SK-N-SH treated with all-trans-retinoic acid at 6 μM for 48 hours (cell line): ENCODE measurements at regions not wholly inside any gene's neighbourhood (a gene's known extent, or its start where the extent isn't known, plus 50 kb on each side); places are given as distances from the start of the nearest gene placed in this dataset.

Experiments used
- ATAC-seq: fragments of 200-7000 bp; cut with Tn5 transposase; 3 replicates; pipeline ENCODE4 v1.9.1; 2020; ENCODE audit warnings: mild to moderate bottlenecking, moderate library complexity
- ARNTL ChIP-seq: fragments of 450-650 bp; formaldehyde crosslinking; IDR thresholded peaks from 2 replicates; pipeline ENCODE4 v1.5.0; 2020; ENCODE audit warnings: low read depth, mild to moderate bottlenecking, moderate library complexity, borderline replicate concordance
- BACH2 ChIP-seq: fragments of 250-450 bp; sonication (Bioruptor Pico); IDR thresholded peaks from 2 replicates; pipeline ENCODE4 v1.9.0; 2021; ENCODE audit warnings: mild to moderate bottlenecking, borderline replicate concordance
- CREB5 ChIP-seq: fragments of 250-450 bp; sonication (Bioruptor Pico); IDR thresholded peaks from 2 replicates; pipeline ENCODE4 v1.5.1; 2020; ENCODE audit warnings: low read depth, mild to moderate bottlenecking, moderate library complexity
- CSDC2 ChIP-seq: fragments of 250-450 bp; sonication (Bioruptor Pico); IDR thresholded peaks from 2 replicates; pipeline ENCODE4 v1.5.0; 2020; ENCODE audit warnings: mild to moderate bottlenecking, moderate library complexity
- CSRNP3 ChIP-seq: fragments of 250-450 bp; sonication (Bioruptor Pico); IDR thresholded peaks from 2 replicates; pipeline ENCODE4 v1.5.1; 2021; ENCODE audit warnings: mild to moderate bottlenecking, moderate library complexity
- ESRRG ChIP-seq: fragments of 250-450 bp; sonication (Bioruptor Pico); IDR thresholded peaks from 2 replicates; pipeline ENCODE4 v1.6.1; 2021; ENCODE audit warnings: mild to moderate bottlenecking
- GLIS3 ChIP-seq: fragments of 250-450 bp; sonication (Bioruptor Pico); IDR thresholded peaks from 2 replicates; pipeline ENCODE4 v1.5.0; 2020; ENCODE audit warnings: mild to moderate bottlenecking, moderate library complexity
- ISL1 ChIP-seq: fragments of 250-450 bp; sonication (Bioruptor Pico); IDR thresholded peaks from 2 replicates; pipeline ENCODE4 v2.1.2; 2022; ENCODE audit warnings: mild to moderate bottlenecking, moderate library complexity
- OSR1 ChIP-seq: fragments of 250-450 bp; sonication (Bioruptor Pico); IDR thresholded peaks from 2 replicates; pipeline ENCODE4 v1.8.0; 2022; ENCODE audit warnings: moderate library complexity, mild to moderate bottlenecking, inconsistent platforms
- PATZ1 ChIP-seq: fragments of 250-450 bp; sonication (Bioruptor Pico); IDR thresholded peaks from 2 replicates; pipeline ENCODE4 v1.8.0; 2020; ENCODE audit warnings: mild to moderate bottlenecking, moderate library complexity, borderline replicate concordance
- PPARA ChIP-seq: fragments of 250-450 bp; sonication (Bioruptor Pico); IDR thresholded peaks from 2 replicates; pipeline ENCODE4 v1.5.0; 2020; ENCODE audit warnings: mild to moderate bottlenecking, borderline replicate concordance
- RARB ChIP-seq: fragments of 250-450 bp; sonication (Bioruptor Pico); IDR thresholded peaks from 2 replicates; pipeline ENCODE4 v1.8.0; 2021; ENCODE audit warnings: mild to moderate bottlenecking, moderate library complexity
- SNAI2 ChIP-seq: fragments of 250-450 bp; sonication (Bioruptor Pico); IDR thresholded peaks from 2 replicates; pipeline ENCODE4 v1.5.0; 2020; ENCODE audit warnings: mild to moderate bottlenecking, moderate library complexity
- TOX ChIP-seq: fragments of 250-450 bp; sonication (Bioruptor Pico); IDR thresholded peaks from 2 replicates; pipeline ENCODE4 v1.8.0; 2021; ENCODE audit warnings: mild to moderate bottlenecking, moderate library complexity, borderline replicate concordance
- ZC3H10 ChIP-seq: fragments of 250-450 bp; sonication (Bioruptor Pico); IDR thresholded peaks from 2 replicates; pipeline ENCODE4 v1.5.1; 2021; ENCODE audit warnings: mild to moderate bottlenecking, moderate library complexity
- ZFP3 ChIP-seq: fragments of 250-450 bp; sonication (Bioruptor Pico); IDR thresholded peaks from 2 replicates; pipeline ENCODE4 v1.5.0; 2020; ENCODE audit warnings: mild to moderate bottlenecking, moderate library complexity
- ZNF565 ChIP-seq: fragments of 450-650 bp; formaldehyde crosslinking; conservative IDR thresholded peaks from 2 replicates; pipeline ENCODE4 v1.5.0; 2020; ENCODE audit warnings: low read depth, mild to moderate bottlenecking, moderate library complexity
- ZNF70 ChIP-seq: fragments of 450-650 bp; formaldehyde crosslinking; IDR thresholded peaks from 2 replicates; pipeline ENCODE4 v1.5.0; 2020; ENCODE audit warnings: mild to moderate bottlenecking, moderate library complexity
- ZNF8 ChIP-seq: fragments of 450-650 bp; formaldehyde crosslinking; IDR thresholded peaks from 2 replicates; pipeline ENCODE4 v1.5.0; 2020; ENCODE audit warnings: mild to moderate bottlenecking, moderate library complexity
- TF ChIP-seq, protein P1 (sequence below): fragments of 250-450 bp; sonication (Bioruptor Pico); IDR thresholded peaks from 2 replicates; pipeline ENCODE4 v1.5.0; 2020; ENCODE audit warnings: mild to moderate bottlenecking, moderate library complexity
- TF ChIP-seq, protein P2 (sequence below): fragments of 250-450 bp; sonication (Bioruptor Pico); IDR thresholded peaks from 2 replicates; pipeline ENCODE4 v1.8.0; 2021; ENCODE audit warnings: low read depth, mild to moderate bottlenecking, moderate library complexity, borderline replicate concordance

- TF ChIP-seq ZNF70 (CRISPR knock-in tag) (no peak), SNAI2 (CRISPR knock-in tag) (no peak), TOX (CRISPR knock-in tag) (no peak), ZFP3 (CRISPR knock-in tag) (no peak), OSR1 (CRISPR knock-in tag) (no peak), CSDC2 (CRISPR knock-in tag) (no peak)
- ATAC-seq, result no peak
Measured at GRCh38 chr5:6220346-6221088, 157.8 kb downstream of the MED10 start.

GRCh38 chr5:6218517-6218916, 159.8 kb downstream of the MED10 start:
- ATAC-seq, result no peak
- TF ChIP-seq PPARA (no peak), GLIS3 (CRISPR knock-in tag) (no peak), ESRRG (CRISPR knock-in tag) (no peak), CREB5 (CRISPR knock-in tag) (no peak), CSDC2 (CRISPR knock-in tag) (no peak), TOX (CRISPR knock-in tag) (no peak), ZC3H10 (CRISPR knock-in tag) (no peak), BACH2 (CRISPR knock-in tag) (no peak), PATZ1 (CRISPR knock-in tag) (no peak), ZNF565 (no peak), ZNF70 (CRISPR knock-in tag) (no peak), RARB (CRISPR knock-in tag) (no peak), ZNF8 (no peak), SNAI2 (CRISPR knock-in tag) (no peak), CSRNP3 (no peak), ARNTL (CRISPR knock-in tag) (no peak)
- TF ChIP-seq, protein P1, sequence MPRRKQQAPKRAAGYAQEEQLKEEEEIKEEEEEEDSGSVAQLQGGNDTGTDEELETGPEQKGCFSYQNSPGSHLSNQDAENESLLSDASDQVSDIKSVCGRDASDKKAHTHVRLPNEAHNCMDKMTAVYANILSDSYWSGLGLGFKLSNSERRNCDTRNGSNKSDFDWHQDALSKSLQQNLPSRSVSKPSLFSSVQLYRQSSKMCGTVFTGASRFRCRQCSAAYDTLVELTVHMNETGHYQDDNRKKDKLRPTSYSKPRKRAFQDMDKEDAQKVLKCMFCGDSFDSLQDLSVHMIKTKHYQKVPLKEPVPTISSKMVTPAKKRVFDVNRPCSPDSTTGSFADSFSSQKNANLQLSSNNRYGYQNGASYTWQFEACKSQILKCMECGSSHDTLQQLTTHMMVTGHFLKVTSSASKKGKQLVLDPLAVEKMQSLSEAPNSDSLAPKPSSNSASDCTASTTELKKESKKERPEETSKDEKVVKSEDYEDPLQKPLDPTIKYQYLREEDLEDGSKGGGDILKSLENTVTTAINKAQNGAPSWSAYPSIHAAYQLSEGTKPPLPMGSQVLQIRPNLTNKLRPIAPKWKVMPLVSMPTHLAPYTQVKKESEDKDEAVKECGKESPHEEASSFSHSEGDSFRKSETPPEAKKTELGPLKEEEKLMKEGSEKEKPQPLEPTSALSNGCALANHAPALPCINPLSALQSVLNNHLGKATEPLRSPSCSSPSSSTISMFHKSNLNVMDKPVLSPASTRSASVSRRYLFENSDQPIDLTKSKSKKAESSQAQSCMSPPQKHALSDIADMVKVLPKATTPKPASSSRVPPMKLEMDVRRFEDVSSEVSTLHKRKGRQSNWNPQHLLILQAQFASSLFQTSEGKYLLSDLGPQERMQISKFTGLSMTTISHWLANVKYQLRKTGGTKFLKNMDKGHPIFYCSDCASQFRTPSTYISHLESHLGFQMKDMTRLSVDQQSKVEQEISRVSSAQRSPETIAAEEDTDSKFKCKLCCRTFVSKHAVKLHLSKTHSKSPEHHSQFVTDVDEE (CRISPR knock-in tag), result no peak
- TF ChIP-seq, protein P2, sequence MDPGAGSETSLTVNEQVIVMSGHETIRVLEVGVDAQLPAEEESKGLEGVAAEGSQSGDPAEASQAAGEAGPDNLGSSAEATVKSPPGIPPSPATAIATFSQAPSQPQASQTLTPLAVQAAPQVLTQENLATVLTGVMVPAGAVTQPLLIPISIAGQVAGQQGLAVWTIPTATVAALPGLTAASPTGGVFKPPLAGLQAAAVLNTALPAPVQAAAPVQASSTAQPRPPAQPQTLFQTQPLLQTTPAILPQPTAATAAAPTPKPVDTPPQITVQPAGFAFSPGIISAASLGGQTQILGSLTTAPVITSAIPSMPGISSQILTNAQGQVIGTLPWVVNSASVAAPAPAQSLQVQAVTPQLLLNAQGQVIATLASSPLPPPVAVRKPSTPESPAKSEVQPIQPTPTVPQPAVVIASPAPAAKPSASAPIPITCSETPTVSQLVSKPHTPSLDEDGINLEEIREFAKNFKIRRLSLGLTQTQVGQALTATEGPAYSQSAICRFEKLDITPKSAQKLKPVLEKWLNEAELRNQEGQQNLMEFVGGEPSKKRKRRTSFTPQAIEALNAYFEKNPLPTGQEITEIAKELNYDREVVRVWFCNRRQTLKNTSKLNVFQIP (CRISPR knock-in tag), result no peak

GRCh38 chr5:6218116-6218515, 160.2 kb downstream of the MED10 start:
- no peak for ATAC-seq
- no peak for TF ChIP-seq TOX (CRISPR knock-in tag)
- no peak for TF ChIP-seq RARB (CRISPR knock-in tag)
- no peak for TF ChIP-seq SNAI2 (CRISPR knock-in tag)
- no peak for TF ChIP-seq BACH2 (CRISPR knock-in tag)
- TF ChIP-seq, protein P1 (CRISPR knock-in tag), result no peak
- TF ChIP-seq ISL1 (CRISPR knock-in tag), result no peak
